Glutamatergic neuron (in vitro differentiated cells): ENCODE measurements at regions not wholly inside any gene's neighbourhood (a gene's known extent, or its start where the extent isn't known, plus 50 kb on each side); places are given as distances from the start of the nearest gene placed in this dataset.

Experiments
- DNase-seq: peaks from one replicate; pipeline ENCODE4 v3.0.0; 2022
- H3K27ac Mint-ChIP-seq: one replicate; pipeline ENCODE4 v1.8.0; 2020; ENCODE audit warnings: mild to moderate bottlenecking, mixed read lengths, inconsistent platforms; ENCODE audit not compliant: unreplicated experiment
- H3K27me3 Mint-ChIP-seq: one replicate; pipeline ENCODE4 v1.8.0; 2020; ENCODE audit warnings: mild to moderate bottlenecking, moderate library complexity, mixed read lengths, inconsistent platforms; ENCODE audit not compliant: unreplicated experiment
- H3K36me3 Mint-ChIP-seq: one replicate; pipeline ENCODE4 v1.8.0; 2020; ENCODE audit warnings: mild to moderate bottlenecking, mixed read lengths, inconsistent platforms; ENCODE audit not compliant: unreplicated experiment
- H3K4me1 Mint-ChIP-seq: one replicate; pipeline ENCODE4 v1.8.0; 2020; ENCODE audit warnings: mild to moderate bottlenecking, low read depth, mixed read lengths, inconsistent platforms; ENCODE audit not compliant: unreplicated experiment
- H3K4me3 Mint-ChIP-seq: one replicate; pipeline ENCODE4 v1.8.0; 2020; ENCODE audit warnings: mild to moderate bottlenecking, mixed read lengths, inconsistent platforms; ENCODE audit not compliant: unreplicated experiment
- H3K9me3 Mint-ChIP-seq: one replicate; pipeline ENCODE4 v1.8.0; 2020; ENCODE audit warnings: mild to moderate bottlenecking, moderate library complexity, mixed read lengths, inconsistent platforms; ENCODE audit not compliant: unreplicated experiment
- TF ChIP-seq, protein P1 (sequence below): fragments of 200-600 bp; sonication (generic); IDR thresholded peaks from one replicate; pipeline ENCODE4 v1.5.0; 2021; ENCODE audit not compliant: partially characterized antibody, unreplicated experiment

DNA sequence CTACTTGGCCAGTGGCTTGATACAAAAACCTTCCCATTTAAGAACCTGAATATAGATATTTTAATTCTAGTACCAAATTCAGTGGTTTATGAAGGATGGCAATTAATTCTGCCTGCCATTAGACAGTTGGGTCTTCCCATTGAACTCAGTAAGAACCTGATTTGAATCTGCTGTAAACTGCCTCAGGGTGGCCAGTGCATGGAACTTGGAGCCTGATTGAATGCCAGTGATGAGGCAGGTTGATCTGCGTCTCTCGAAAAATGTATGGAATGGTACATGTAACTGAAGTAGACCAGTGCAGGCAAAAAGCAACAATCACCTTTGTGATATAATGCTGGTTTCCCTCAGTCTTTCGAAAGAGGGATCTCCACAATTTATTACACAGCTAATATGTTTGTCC, 421.4 kb downstream of the TMA16 start:
- no peaks in the 10 kb centered on the region for H3K36me3 Mint-ChIP-seq
- H3K4me3 Mint-ChIP-seq: no peak overlapping the region
- TF ChIP-seq, protein P1, sequence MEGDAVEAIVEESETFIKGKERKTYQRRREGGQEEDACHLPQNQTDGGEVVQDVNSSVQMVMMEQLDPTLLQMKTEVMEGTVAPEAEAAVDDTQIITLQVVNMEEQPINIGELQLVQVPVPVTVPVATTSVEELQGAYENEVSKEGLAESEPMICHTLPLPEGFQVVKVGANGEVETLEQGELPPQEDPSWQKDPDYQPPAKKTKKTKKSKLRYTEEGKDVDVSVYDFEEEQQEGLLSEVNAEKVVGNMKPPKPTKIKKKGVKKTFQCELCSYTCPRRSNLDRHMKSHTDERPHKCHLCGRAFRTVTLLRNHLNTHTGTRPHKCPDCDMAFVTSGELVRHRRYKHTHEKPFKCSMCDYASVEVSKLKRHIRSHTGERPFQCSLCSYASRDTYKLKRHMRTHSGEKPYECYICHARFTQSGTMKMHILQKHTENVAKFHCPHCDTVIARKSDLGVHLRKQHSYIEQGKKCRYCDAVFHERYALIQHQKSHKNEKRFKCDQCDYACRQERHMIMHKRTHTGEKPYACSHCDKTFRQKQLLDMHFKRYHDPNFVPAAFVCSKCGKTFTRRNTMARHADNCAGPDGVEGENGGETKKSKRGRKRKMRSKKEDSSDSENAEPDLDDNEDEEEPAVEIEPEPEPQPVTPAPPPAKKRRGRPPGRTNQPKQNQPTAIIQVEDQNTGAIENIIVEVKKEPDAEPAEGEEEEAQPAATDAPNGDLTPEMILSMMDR: no peak
- H3K27me3 Mint-ChIP-seq: no peaks in the 10 kb centered on the region
- H3K27ac Mint-ChIP-seq: no peak overlapping the region
- H3K4me1 Mint-ChIP-seq: peaks cover 12% of the 10 kb centered on the region
- H3K9me3 Mint-ChIP-seq: no peaks in the 10 kb centered on the region
- DNase-seq: no peak

DNA sequence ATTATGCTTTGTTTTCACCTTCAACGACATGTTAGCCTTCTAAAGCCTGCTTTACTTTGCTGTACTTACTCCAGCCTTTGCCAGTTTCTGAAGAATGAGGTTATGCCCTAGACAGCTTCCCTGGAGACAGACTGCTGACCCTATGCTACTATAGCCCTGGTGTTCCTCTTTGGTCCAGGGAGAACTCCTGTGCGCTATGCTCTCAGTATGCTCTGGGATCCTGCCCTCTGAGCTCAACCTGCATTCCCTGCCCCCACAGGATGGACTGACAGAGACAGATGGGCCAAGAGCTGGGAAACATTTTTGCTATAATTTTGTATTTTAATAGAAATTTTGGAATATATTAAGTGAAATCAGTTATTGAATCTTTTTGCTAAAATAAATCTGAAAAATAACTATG, 425.9 kb downstream of the TMA16 start:
- Mint-ChIP-seq H3K36me3 (no peaks in the 10 kb centered on the region), H3K27ac (peak overlapping the region; percentile 66), H3K27me3 (no peaks in the 10 kb centered on the region), H3K4me3 (no peak overlapping the region), H3K9me3 (no peaks in the 10 kb centered on the region), H3K4me1 (peaks cover 4% of the 10 kb centered on the region)
- TF ChIP-seq, protein P1: no peak
- DNase-seq: peak; percentile 21

DNA sequence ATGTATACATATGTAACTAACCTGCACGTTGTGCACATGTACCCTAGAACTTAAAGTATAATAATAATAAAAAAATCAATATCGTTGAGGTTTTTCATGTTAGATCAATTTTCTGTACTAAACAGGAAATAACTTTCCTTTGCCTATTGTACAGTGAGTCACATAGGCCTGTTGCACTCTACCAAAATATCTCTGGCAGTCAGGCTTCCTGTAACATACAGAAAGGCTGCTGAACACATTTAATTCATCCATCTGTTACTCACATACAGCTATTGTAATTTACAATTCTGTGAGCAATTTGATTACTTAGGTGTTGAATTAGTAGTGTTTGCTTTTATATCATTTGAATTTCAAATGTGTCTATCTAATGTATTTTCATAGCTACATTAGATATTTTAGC, 427.8 kb downstream of the TMA16 start:
- no peaks in the 10 kb centered on the region for H3K9me3 Mint-ChIP-seq
- peaks cover 4% of the 10 kb centered on the region for H3K4me1 Mint-ChIP-seq
- H3K36me3 Mint-ChIP-seq: no peaks in the 10 kb centered on the region
- no peak overlapping the region for H3K27ac Mint-ChIP-seq
- DNase-seq: no peak
- TF ChIP-seq, protein P1: no peak
- H3K4me3 Mint-ChIP-seq: no peak overlapping the region
- H3K27me3 Mint-ChIP-seq: no peaks in the 10 kb centered on the region

DNA sequence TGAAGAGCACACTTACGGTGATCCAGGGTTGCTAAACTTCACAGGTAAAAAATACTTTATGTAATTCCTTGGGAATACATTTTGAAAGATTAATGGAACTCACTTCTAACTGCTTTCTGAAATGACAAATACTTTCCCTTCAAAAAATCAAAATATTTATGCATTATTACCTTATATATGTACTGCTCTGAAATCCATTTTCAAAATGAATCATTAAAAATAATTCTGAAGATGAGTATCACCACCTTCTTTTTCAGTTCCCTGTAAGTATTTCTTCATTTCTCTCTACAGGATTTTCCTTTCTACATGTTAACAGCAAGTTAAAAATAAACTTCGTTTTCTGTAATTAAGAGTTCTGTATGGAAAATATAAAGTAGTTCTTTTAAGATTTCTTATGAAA, 428.6 kb downstream of the TMA16 start:
- TF ChIP-seq, protein P1: no peak
- H3K27ac Mint-ChIP-seq: no peak overlapping the region
- H3K4me3 Mint-ChIP-seq: no peak overlapping the region
- peaks cover 4% of the 10 kb centered on the region for H3K4me1 Mint-ChIP-seq
- H3K36me3 Mint-ChIP-seq: no peaks in the 10 kb centered on the region
- no peaks in the 10 kb centered on the region for H3K9me3 Mint-ChIP-seq
- no peak for DNase-seq
- no peaks in the 10 kb centered on the region for H3K27me3 Mint-ChIP-seq

DNA sequence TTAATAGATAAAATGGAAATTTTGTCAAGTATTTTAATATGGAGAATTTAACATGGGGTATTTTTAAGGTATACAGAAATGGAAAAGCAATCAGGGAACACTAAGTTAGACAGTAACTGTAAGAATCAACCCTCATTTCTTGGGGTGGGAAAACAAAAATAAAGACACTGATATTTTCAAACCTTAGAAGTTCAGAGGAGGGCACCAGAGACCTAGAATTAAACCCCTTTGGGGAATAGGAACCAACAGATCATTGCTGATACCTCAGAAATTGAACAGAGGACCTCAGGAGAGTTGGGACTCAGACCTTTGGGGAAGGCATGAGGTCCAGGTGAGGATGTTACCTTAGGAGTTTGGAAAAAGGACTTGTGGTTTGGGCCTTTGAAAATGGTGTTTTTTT, 435.6 kb downstream of the TMA16 start:
- Mint-ChIP-seq H3K27ac (no peak overlapping the region), H3K36me3 (no peaks in the 10 kb centered on the region), H3K27me3 (no peaks in the 10 kb centered on the region), H3K9me3 (no peaks in the 10 kb centered on the region), H3K4me1 (no peaks in the 10 kb centered on the region), H3K4me3 (no peak overlapping the region)
- DNase-seq: no peak
- TF ChIP-seq, protein P1: no peak
